ENCODE measurements at regions not wholly inside any gene's neighbourhood (a gene's known extent, or its start where the extent isn't known, plus 50 kb on each side); places are given as distances from the start of the nearest gene placed in this dataset.

GRCh38 chr15:101545548-101546505 lies 56.3 kb upstream of the PCSK6 start:
- TF ChIP-seq, protein P1, sequence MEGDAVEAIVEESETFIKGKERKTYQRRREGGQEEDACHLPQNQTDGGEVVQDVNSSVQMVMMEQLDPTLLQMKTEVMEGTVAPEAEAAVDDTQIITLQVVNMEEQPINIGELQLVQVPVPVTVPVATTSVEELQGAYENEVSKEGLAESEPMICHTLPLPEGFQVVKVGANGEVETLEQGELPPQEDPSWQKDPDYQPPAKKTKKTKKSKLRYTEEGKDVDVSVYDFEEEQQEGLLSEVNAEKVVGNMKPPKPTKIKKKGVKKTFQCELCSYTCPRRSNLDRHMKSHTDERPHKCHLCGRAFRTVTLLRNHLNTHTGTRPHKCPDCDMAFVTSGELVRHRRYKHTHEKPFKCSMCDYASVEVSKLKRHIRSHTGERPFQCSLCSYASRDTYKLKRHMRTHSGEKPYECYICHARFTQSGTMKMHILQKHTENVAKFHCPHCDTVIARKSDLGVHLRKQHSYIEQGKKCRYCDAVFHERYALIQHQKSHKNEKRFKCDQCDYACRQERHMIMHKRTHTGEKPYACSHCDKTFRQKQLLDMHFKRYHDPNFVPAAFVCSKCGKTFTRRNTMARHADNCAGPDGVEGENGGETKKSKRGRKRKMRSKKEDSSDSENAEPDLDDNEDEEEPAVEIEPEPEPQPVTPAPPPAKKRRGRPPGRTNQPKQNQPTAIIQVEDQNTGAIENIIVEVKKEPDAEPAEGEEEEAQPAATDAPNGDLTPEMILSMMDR (IDR thresholded peaks at IDR 0.05), result no peak
- no peak for TF ChIP-seq POLR2A (IDR thresholded peaks at IDR 0.05)

Measured in tibial nerve (tissue), 3 donors.